ENCODE measurements at regions not wholly inside any gene's neighbourhood (a gene's known extent, or its start where the extent isn't known, plus 50 kb on each side); places are given as distances from the start of the nearest gene placed in this dataset.

DNA sequence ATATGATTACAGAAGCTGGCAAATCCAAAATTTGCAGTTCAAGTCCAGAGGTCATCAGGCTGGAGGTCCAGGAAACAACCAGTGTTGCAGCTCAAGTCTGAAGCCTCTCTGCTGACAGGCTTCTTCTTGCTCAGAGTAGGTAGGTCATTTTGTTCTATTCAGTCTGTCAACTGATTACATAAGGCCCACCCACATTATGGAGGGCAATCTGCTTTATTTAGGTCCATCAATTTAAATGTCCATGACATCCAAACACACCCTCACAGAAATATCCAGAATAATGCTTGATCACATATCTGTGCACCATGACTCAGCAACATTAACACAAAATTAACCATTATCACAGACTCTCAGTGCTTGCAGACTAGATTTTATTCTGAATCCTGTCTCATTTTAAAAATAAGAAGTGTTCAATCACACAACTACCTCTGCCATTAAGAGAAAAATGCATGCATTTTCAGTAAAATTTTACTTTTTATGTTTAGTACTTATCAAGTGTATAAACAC lies 759.2 kb upstream of the ADGRB3 start:
- TF ChIP-seq, protein P1, sequence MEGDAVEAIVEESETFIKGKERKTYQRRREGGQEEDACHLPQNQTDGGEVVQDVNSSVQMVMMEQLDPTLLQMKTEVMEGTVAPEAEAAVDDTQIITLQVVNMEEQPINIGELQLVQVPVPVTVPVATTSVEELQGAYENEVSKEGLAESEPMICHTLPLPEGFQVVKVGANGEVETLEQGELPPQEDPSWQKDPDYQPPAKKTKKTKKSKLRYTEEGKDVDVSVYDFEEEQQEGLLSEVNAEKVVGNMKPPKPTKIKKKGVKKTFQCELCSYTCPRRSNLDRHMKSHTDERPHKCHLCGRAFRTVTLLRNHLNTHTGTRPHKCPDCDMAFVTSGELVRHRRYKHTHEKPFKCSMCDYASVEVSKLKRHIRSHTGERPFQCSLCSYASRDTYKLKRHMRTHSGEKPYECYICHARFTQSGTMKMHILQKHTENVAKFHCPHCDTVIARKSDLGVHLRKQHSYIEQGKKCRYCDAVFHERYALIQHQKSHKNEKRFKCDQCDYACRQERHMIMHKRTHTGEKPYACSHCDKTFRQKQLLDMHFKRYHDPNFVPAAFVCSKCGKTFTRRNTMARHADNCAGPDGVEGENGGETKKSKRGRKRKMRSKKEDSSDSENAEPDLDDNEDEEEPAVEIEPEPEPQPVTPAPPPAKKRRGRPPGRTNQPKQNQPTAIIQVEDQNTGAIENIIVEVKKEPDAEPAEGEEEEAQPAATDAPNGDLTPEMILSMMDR (IDR thresholded peaks at IDR 0.05), result no peak
- TF ChIP-seq ZFX (IDR thresholded peaks at IDR 0.05; ENCODE audit: borderline replicate concordance), result no peak
